ENCODE measurements at regions not wholly inside any gene's neighbourhood (a gene's known extent, or its start where the extent isn't known, plus 50 kb on each side); places are given as distances from the start of the nearest gene placed in this dataset.
A peak's percentile ranks its signal among the peaks of the same experiment; 100 is the strongest.
"Not testable (repeated sequence)": the region's sequence is repeated elsewhere in the genome, so short reads cannot be mapped to it uniquely, and the experiment has no call there.

DNA sequence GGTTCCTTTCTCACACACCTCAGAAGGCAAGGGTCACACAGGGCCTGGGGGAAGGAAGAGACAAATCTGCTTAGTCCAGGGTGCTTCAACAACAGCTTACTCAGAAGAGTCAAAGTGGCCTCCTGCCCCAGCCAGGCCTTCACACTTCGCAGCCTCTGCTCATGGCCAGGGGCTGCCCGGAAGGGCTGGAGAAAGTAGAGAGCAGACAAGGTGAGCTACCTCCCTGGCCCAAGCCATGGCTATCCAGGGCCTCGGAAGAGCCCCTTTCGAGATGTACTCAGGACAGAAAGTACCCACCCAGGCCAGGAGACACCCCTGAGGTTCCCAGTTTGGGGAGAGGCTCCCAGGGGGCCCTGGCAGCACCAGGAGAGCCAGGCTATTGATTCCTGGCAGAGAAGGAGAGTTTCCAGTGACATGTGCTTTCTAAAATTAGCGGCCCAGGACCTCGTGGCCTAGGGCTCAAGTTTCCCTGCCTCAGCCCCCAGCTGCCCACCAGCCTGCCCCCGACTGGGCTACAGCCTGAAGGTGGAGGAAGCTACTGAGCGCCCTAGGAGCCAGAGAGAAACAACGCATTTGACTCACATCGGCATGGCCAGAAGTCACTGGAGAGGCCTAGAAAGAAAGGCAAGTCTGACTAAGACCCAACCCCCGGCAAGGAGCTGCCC is 533.2 kb downstream of the TP53TG3F start:
- CTCF ChIA-PET; H3K4me1 ChIP-seq (ENCODE audit: control insufficient read depth, insufficient read depth, low read length); H3K4me3 ChIP-seq (ENCODE audit: low read depth in 2 of 2, low read length in 2 of 2); H3K27ac ChIP-seq (ENCODE audit: low read length); H3K36me3 ChIP-seq (ENCODE audit: control insufficient read depth, insufficient read depth, low read length); H3K27me3 ChIP-seq (ENCODE audit: control insufficient read depth, insufficient read depth, low read length); in situ Hi-C loops (cut with HindIII; ENCODE audit: low pct_unique_long_range_greater_than_20kb, low sequenced_read_pairs); ATAC-seq; DNase-seq (ENCODE audit: low read depth, low spot score); H3K9me3 ChIP-seq (ENCODE audit: control insufficient read depth, insufficient read depth, low read depth, low read length); POLR2A ChIA-PET; intact Hi-C loops (cut with micrococcal nuclease; ENCODE audit: unreplicated experiment); BruUV-seq (replicated peaks): not testable (repeated sequence)

DNA sequence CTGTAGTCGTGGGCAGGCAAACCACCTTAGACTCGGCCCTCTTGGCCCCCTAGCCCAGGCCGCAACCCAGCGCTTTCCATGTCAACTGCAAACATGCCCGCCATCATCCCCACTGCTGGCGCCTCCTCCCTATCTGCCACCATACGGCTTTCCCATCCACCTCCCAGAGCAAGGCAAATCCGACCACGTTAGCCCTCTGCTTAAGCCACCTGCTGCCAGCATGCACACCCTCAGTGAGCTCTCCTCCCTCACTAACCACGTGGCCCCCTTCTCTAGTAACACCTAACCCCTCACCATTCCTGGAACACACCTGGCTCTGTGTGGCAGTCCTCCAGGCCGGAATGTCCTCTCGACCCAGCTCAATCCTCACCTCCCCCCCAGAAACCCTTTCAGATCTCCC is 534.8 kb downstream of the TP53TG3F start:
- H3K36me3 ChIP-seq (ENCODE audit: control insufficient read depth, insufficient read depth, low read length); H3K27ac ChIP-seq (ENCODE audit: low read length); BruUV-seq (replicated peaks); H3K4me1 ChIP-seq (ENCODE audit: control insufficient read depth, insufficient read depth, low read length); in situ Hi-C loops (cut with HindIII; ENCODE audit: low pct_unique_long_range_greater_than_20kb, low sequenced_read_pairs); H3K9me3 ChIP-seq (ENCODE audit: control insufficient read depth, insufficient read depth, low read depth, low read length); H3K4me3 ChIP-seq (ENCODE audit: low read depth in 2 of 2, low read length in 2 of 2); DNase-seq (ENCODE audit: low read depth, low spot score); H3K27me3 ChIP-seq (ENCODE audit: control insufficient read depth, insufficient read depth, low read length); intact Hi-C loops (cut with micrococcal nuclease; ENCODE audit: unreplicated experiment); ATAC-seq; POLR2A ChIA-PET; CTCF ChIA-PET: not testable (repeated sequence)

DNA sequence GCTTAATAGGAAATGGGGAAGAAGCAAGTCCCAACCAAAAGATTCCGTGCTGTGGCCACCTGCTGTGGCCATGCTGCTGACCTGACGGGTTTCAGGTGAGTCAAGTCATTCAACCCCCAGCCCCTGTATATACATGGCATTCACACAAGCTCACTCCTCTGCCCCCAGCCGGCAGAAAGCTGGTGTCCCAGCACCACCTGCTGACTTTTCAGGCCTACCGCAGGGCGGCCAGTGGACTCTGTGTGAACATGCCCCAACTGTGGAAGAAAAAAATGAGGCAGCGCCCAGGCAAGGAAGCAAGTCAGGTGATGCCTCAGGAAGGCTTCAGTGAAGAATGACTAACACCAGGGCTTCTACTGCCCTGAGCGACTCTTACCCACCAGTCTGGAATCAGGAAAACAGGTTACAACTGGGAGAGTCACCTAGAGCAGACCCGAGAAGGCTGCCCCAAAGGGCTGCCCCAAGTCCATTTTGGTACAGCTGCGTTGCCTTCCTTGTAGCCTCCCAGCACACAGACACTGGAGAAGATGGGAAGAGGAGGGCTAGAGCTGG is 536.5 kb downstream of the TP53TG3F start:
- CTCF ChIA-PET; H3K36me3 ChIP-seq (ENCODE audit: control insufficient read depth, insufficient read depth, low read length); in situ Hi-C loops (cut with HindIII; ENCODE audit: low pct_unique_long_range_greater_than_20kb, low sequenced_read_pairs); H3K4me3 ChIP-seq (ENCODE audit: low read depth in 2 of 2, low read length in 2 of 2); intact Hi-C loops (cut with micrococcal nuclease; ENCODE audit: unreplicated experiment); DNase-seq (ENCODE audit: low read depth, low spot score); H3K9me3 ChIP-seq (ENCODE audit: control insufficient read depth, insufficient read depth, low read depth, low read length); H3K4me1 ChIP-seq (ENCODE audit: control insufficient read depth, insufficient read depth, low read length); BruUV-seq (replicated peaks); H3K27ac ChIP-seq (ENCODE audit: low read length); H3K27me3 ChIP-seq (ENCODE audit: control insufficient read depth, insufficient read depth, low read length); POLR2A ChIA-PET: not testable (repeated sequence)
- TF ChIP-seq, protein P1, sequence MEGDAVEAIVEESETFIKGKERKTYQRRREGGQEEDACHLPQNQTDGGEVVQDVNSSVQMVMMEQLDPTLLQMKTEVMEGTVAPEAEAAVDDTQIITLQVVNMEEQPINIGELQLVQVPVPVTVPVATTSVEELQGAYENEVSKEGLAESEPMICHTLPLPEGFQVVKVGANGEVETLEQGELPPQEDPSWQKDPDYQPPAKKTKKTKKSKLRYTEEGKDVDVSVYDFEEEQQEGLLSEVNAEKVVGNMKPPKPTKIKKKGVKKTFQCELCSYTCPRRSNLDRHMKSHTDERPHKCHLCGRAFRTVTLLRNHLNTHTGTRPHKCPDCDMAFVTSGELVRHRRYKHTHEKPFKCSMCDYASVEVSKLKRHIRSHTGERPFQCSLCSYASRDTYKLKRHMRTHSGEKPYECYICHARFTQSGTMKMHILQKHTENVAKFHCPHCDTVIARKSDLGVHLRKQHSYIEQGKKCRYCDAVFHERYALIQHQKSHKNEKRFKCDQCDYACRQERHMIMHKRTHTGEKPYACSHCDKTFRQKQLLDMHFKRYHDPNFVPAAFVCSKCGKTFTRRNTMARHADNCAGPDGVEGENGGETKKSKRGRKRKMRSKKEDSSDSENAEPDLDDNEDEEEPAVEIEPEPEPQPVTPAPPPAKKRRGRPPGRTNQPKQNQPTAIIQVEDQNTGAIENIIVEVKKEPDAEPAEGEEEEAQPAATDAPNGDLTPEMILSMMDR (IDR thresholded peaks at IDR 0.05): peak; percentile 16; the same call in 1 of the 2 replicates
- ATAC-seq: peak; percentile 48; the same call in 1 of the 2 replicates

DNA sequence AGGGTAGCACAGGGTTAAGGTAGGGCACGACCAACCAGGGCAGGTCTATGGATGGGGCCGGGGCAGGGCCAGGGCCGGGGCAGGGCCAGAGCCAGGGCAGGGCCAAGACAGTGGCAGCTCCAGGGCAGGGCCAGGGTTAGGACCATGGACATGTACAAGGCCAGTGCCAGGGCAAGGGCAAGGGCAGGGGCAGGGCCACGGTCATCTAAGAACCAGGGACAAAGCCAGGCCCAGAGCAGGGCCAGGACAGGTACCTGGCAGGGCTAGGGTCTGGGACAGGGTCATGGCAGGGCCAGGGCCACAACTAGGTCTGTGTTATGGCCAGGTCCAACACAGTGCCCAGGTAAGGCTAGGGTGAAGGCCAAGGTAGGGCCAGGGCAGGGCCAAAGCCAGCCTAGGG is 541.8 kb downstream of the TP53TG3F start:
- POLR2A ChIA-PET; CTCF ChIA-PET; intact Hi-C loops (cut with micrococcal nuclease; ENCODE audit: unreplicated experiment); H3K27ac ChIP-seq (ENCODE audit: low read length); in situ Hi-C loops (cut with HindIII; ENCODE audit: low pct_unique_long_range_greater_than_20kb, low sequenced_read_pairs); DNase-seq (ENCODE audit: low read depth, low spot score); BruUV-seq (replicated peaks); H3K27me3 ChIP-seq (ENCODE audit: control insufficient read depth, insufficient read depth, low read length); H3K4me3 ChIP-seq (ENCODE audit: low read depth in 2 of 2, low read length in 2 of 2); H3K4me1 ChIP-seq (ENCODE audit: control insufficient read depth, insufficient read depth, low read length); ATAC-seq; H3K9me3 ChIP-seq (ENCODE audit: control insufficient read depth, insufficient read depth, low read depth, low read length); H3K36me3 ChIP-seq (ENCODE audit: control insufficient read depth, insufficient read depth, low read length): not testable (repeated sequence)

DNA sequence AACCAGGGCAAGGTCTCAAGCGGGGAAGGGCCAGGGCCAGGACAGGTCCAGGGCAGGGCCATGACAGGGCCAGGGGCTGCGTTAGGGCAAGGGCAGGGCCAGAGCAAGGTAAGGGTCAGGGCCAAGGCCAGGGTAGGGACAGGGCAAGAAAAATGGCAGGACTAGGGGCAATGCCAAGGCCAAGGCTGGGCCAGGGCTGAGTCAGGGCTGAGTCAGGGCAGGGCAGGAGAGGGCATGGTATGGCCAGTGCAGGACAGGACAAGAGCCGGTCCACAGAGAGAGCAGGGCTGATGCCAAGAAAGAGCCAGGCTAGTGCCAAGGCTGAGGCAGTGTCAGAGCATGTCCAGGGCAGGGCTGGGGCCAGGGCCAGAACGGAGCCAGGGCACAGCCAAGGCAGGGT is 542.5 kb downstream of the TP53TG3F start:
- POLR2A ChIA-PET; H3K4me3 ChIP-seq (ENCODE audit: low read depth in 2 of 2, low read length in 2 of 2); ATAC-seq; H3K9me3 ChIP-seq (ENCODE audit: control insufficient read depth, insufficient read depth, low read depth, low read length); H3K27ac ChIP-seq (ENCODE audit: low read length); H3K36me3 ChIP-seq (ENCODE audit: control insufficient read depth, insufficient read depth, low read length); H3K27me3 ChIP-seq (ENCODE audit: control insufficient read depth, insufficient read depth, low read length); H3K4me1 ChIP-seq (ENCODE audit: control insufficient read depth, insufficient read depth, low read length); intact Hi-C loops (cut with micrococcal nuclease; ENCODE audit: unreplicated experiment); in situ Hi-C loops (cut with HindIII; ENCODE audit: low pct_unique_long_range_greater_than_20kb, low sequenced_read_pairs); BruUV-seq (replicated peaks); CTCF ChIA-PET; DNase-seq (ENCODE audit: low read depth, low spot score): not testable (repeated sequence)

DNA sequence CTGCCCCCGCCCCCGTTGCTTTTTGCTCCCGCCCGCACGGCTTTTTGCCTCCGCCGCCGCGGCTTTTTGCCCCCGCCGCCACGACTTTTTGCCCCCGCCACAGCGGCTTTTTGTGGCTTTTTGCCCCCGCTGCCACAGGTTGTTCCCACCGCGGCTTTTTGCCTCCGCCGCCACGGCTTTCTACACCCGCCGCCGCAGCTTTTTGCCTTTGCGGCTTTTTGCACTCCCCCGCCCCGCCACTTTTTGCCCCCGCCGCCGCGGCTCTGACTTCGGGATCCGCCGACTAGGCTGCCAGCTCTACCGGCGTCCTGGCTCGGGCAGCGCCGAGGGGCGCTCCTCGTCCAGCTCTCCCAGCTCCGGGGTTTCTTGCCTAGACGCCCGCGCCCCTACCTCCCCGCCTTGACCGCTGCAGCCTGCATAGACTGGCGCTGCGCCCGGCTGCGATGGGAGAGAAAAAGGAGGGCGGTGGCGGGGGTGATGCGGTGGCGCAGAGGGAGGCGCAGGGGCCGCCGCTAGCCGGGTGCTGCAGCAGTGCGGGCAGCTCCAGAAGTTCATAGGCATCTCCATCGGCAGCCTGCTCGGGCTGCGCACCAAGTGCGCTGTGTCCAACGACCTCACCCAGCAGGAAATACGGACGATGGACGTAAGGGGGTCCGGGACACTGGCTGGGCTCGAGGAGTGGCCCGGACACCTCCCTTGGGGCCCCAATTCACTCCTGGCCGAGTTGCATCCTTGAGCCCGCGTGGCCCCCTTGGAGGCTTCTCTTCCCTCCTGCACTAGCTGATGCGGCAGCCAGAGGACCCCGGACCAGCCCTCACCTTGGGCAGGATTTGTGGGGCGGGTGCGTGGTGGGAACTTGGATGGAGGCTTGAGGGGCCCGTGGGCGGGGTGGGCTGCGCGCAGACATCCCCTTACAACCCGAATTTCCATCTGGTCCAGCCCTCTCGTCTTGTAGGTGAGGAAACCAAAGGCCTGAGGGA is 555.7 kb downstream of the TP53TG3F start:
- ATAC-seq; H3K36me3 ChIP-seq (ENCODE audit: control insufficient read depth, insufficient read depth, low read length); H3K9me3 ChIP-seq (ENCODE audit: control insufficient read depth, insufficient read depth, low read depth, low read length); CTCF ChIA-PET; POLR2A ChIA-PET; H3K27me3 ChIP-seq (ENCODE audit: control insufficient read depth, insufficient read depth, low read length); H3K4me3 ChIP-seq (ENCODE audit: low read depth in 2 of 2, low read length in 2 of 2); H3K27ac ChIP-seq (ENCODE audit: low read length); H3K4me1 ChIP-seq (ENCODE audit: control insufficient read depth, insufficient read depth, low read length); BruUV-seq (replicated peaks); in situ Hi-C loops (cut with HindIII; ENCODE audit: low pct_unique_long_range_greater_than_20kb, low sequenced_read_pairs); intact Hi-C loops (cut with micrococcal nuclease; ENCODE audit: unreplicated experiment); DNase-seq (ENCODE audit: low read depth, low spot score): not testable (repeated sequence)
